Aorta (tissue), 5 donors: ENCODE measurements at regions not wholly inside any gene's neighbourhood (a gene's known extent, or its start where the extent isn't known, plus 50 kb on each side); places are given as distances from the start of the nearest gene placed in this dataset.
A peak's percentile ranks its signal among the peaks of the same experiment; 100 is the strongest.

Source experiments
- ATAC-seq: fragments of 200-7000 bp; cut with Tn5 transposase; one replicate; pipeline ENCODE4 v1.9.1; 2022; ENCODE audit warnings: moderate library complexity; ENCODE audit not compliant: low FRiP score
- DNase-seq, 2 donors: peaks; one replicate each; pipeline ENCODE4 v3.0.0-alpha.2; 2020
- H3K27ac ChIP-seq, 2 donors: one replicate each; pipeline ENCODE4 v1.5.1; 2013; ENCODE audit warnings: low read length in 2 of 2, mild to moderate bottlenecking in 2 of 2, moderate library complexity in 2 of 2, control low read depth in 1 of 2, inconsistent platforms in 1 of 2, low read depth in 1 of 2
- H3K27me3 ChIP-seq, 2 donors: one replicate each; pipeline ENCODE4 v1.6.1; 2013; ENCODE audit warnings: control low read depth in 1 of 2, low read length in 1 of 2, mild to moderate bottlenecking in 1 of 2, moderate library complexity in 1 of 2; ENCODE audit not compliant: insufficient read depth in 2 of 2, control insufficient read depth in 1 of 2
- H3K36me3 ChIP-seq, 2 donors: one replicate each; pipeline ENCODE4 v1.6.1; 2013; ENCODE audit warnings: control low read depth in 1 of 2, low read length in 1 of 2, mild to moderate bottlenecking in 1 of 2; ENCODE audit not compliant: insufficient read depth in 2 of 2, control insufficient read depth in 1 of 2
- H3K4me1 ChIP-seq, 2 donors: one replicate each; pipeline ENCODE4 v1.6.1; 2013; ENCODE audit warnings: low read length in 2 of 2, control low read depth in 1 of 2, mild to moderate bottlenecking in 1 of 2, moderate library complexity in 1 of 2; ENCODE audit not compliant: insufficient read depth in 2 of 2, control insufficient read depth in 1 of 2
- H3K4me3 ChIP-seq, 2 donors: one replicate each; pipeline ENCODE4 v1.5.1; 2013; ENCODE audit warnings: low read length in 2 of 2, control low read depth in 1 of 2, mild to moderate bottlenecking in 1 of 2
- H3K9me3 ChIP-seq: one replicate; pipeline ENCODE4 v1.6.1; 2013; ENCODE audit warnings: mild to moderate bottlenecking, low read length; ENCODE audit not compliant: control insufficient read depth
- WGBS, 2 donors: extraction: QIAGEN DNeasy Blood & Tissue Kit; methylation state at CpG; one replicate each; pipeline ENCODE4 v1.1.7; 2013; 5-methylcytosine and 5-hydroxymethylcytosine counted together
- intact Hi-C, 2 donors: fragments of 100-400 bp; cut with DNase I; formaldehyde crosslinking; loops; one replicate each; pipeline versions ENCODE4 v1.14.2 to v1.15.0; 2022
- donor health status: healthy with polysubstance abuse.
- donor health status: Bipolar disorder and iron deficiency.
- donor health status: DM: no; HTN: no; CAD: no.
- donor health status: DM: no; HTN: no; CAD: no.
- donor health status: DM: yes; HTN: yes; CAD: no.

GRCh38 chr18:30510882-30511281, 531.7 kb downstream of the DSC3 start:
- intact Hi-C loops: no loop called here
- ATAC-seq: no peak
- 84 to 85% methylated on average over 2 of the region's 2 CpGs for WGBS, 2 donors

GRCh38 chr18:30501594-30501993, 540.9 kb downstream of the DSC3 start:
- Histone ChIP-seq H3K27me3 (no peaks in the 10 kb centered on the region), H3K27ac (no peak overlapping the region), H3K4me1 (no peaks in the 10 kb centered on the region), H3K36me3 (no peaks in the 10 kb centered on the region), H3K4me3 (no peak overlapping the region), H3K9me3 (no peaks in the 10 kb centered on the region)
- intact Hi-C loops: no loop called here
- WGBS, 2 donors: 66 to 68% methylated on average over 3 of the region's 3 CpGs
- no peak for DNase-seq
- ATAC-seq: no peak

More at GRCh38 chr18:30510882-30511281, 531.7 kb downstream of the DSC3 start:
- no peaks in the 10 kb centered on the region for H3K36me3 ChIP-seq
- no peaks in the 10 kb centered on the region for H3K4me1 ChIP-seq
- no peak for DNase-seq
- no peak overlapping the region for H3K27ac ChIP-seq
- no peaks in the 10 kb centered on the region for H3K27me3 ChIP-seq
- H3K9me3 ChIP-seq: no peaks in the 10 kb centered on the region
- H3K4me3 ChIP-seq: no peak overlapping the region

- no peak for ATAC-seq
- Histone ChIP-seq H3K9me3 (no peaks in the 10 kb centered on the region), H3K27ac (no peak overlapping the region), H3K36me3 (no peaks in the 10 kb centered on the region), H3K4me3 (no peak overlapping the region), H3K27me3 (no peaks in the 10 kb centered on the region), H3K4me1 (no peaks in the 10 kb centered on the region)
- intact Hi-C loops: no loop called here
- WGBS, 2 donors: 72 to 79% methylated on average over 4 of the region's 4 CpGs
- DNase-seq: no peak
Observed at GRCh38 chr18:30500240-30500945, 542.1 kb downstream of the DSC3 start.

GRCh38 chr18:30499721-30500120, 542.8 kb downstream of the DSC3 start:
- Histone ChIP-seq H3K27me3 (no peaks in the 10 kb centered on the region), H3K4me3 (no peak overlapping the region), H3K9me3 (no peaks in the 10 kb centered on the region), H3K27ac (no peak overlapping the region), H3K36me3 (no peaks in the 10 kb centered on the region), H3K4me1 (no peaks in the 10 kb centered on the region)
- ATAC-seq (no peak), DNase-seq (no peak)
- 83 to 91% methylated on average over 2 of the region's 2 CpGs for WGBS, 2 donors
- intact Hi-C loops: no loop called here

GRCh38 chr18:30492552-30493129, 549.9 kb downstream of the DSC3 start:
- intact Hi-C loops: no loop called here
- 93 to 98% methylated on average over 4 of the region's 4 CpGs for WGBS, 2 donors
- Histone ChIP-seq H3K4me1 (no peaks in the 10 kb centered on the region), H3K4me3 (no peak overlapping the region), H3K9me3 (no peaks in the 10 kb centered on the region), H3K27me3 (no peaks in the 10 kb centered on the region), H3K36me3 (no peaks in the 10 kb centered on the region), H3K27ac (no peak overlapping the region)
- ATAC-seq: peak; percentile 56
- no peak for DNase-seq

GRCh38 chr18:30491815-30492551, 550.6 kb downstream of the DSC3 start:
- Histone ChIP-seq H3K4me1 (no peaks in the 10 kb centered on the region), H3K36me3 (no peaks in the 10 kb centered on the region), H3K27ac (no peak overlapping the region), H3K9me3 (no peaks in the 10 kb centered on the region), H3K4me3 (no peak overlapping the region), H3K27me3 (no peaks in the 10 kb centered on the region)
- WGBS, 2 donors: 76 to 91% methylated on average over 3 of the region's 3 CpGs
- ATAC-seq: no peak
- intact Hi-C loops: no loop called here
- no peak for DNase-seq

- no peak overlapping the region for H3K27ac ChIP-seq
- ATAC-seq: no peak
- H3K9me3 ChIP-seq: no peaks in the 10 kb centered on the region
- no peaks in the 10 kb centered on the region for H3K36me3 ChIP-seq
- intact Hi-C loops: no loop called here
- 91 to 97% methylated on average over 2 of the region's 2 CpGs for whole genome bisulfite sequencing, 2 donors
- DNase-seq: no peak
- H3K4me3 ChIP-seq: no peak overlapping the region
- H3K4me1 ChIP-seq: no peaks in the 10 kb centered on the region
- no peaks in the 10 kb centered on the region for H3K27me3 ChIP-seq
Observed at GRCh38 chr18:30489890-30490643, 552.5 kb downstream of the DSC3 start.

- Histone ChIP-seq H3K27ac (no peak overlapping the region), H3K27me3 (no peaks in the 10 kb centered on the region), H3K4me3 (no peak overlapping the region), H3K4me1 (no peaks in the 10 kb centered on the region), H3K9me3 (no peaks in the 10 kb centered on the region), H3K36me3 (no peaks in the 10 kb centered on the region)
- intact Hi-C loops: no loop called here
- ATAC-seq (no peak), DNase-seq (no peak)
- WGBS, 2 donors: 82% methylated on average over 2 of the region's 2 CpGs
Observed at GRCh38 chr18:30487962-30488361, 554.6 kb downstream of the DSC3 start.
